Naive B cell (primary cell): ENCODE measurements at regions not wholly inside any gene's neighbourhood (a gene's known extent, or its start where the extent isn't known, plus 50 kb on each side); places are given as distances from the start of the nearest gene placed in this dataset.

ENCODE experiments used
- ATAC-seq, 2 donors: fragments of 150-1000 bp; cut with Tn5 transposase; 2 replicates each; pipeline ENCODE4 v1.10.0; 2021; ENCODE audit warnings: low read depth in 2 of 2, mild to moderate bottlenecking in 2 of 2, moderate library complexity in 2 of 2
- DNase-seq: peaks from one replicate; pipeline ENCODE4 v3.0.0; 2022
- H3K27ac Mint-ChIP-seq, 6 donors: one replicate each; pipeline ENCODE4 v1.8.0; 2020 to 2022; ENCODE audit warnings: mild to moderate bottlenecking in 6 of 6, mixed read lengths in 6 of 6, moderate library complexity in 5 of 6, inconsistent platforms in 2 of 6
- H3K27me3 Mint-ChIP-seq, 3 donors: one replicate each; pipeline ENCODE4 v1.8.0; 2021 to 2022; ENCODE audit warnings: mixed read lengths in 3 of 3, mild to moderate bottlenecking in 1 of 3
- H3K36me3 Mint-ChIP-seq, 2 donors: one replicate each; pipeline ENCODE4 v1.8.0; 2020 to 2022; ENCODE audit warnings: mixed read lengths in 2 of 2, inconsistent platforms in 1 of 2, mild to moderate bottlenecking in 1 of 2
- H3K4me1 Mint-ChIP-seq, 3 donors: one replicate each; pipeline ENCODE4 v1.8.0; 2020 to 2022; ENCODE audit warnings: mixed read lengths in 3 of 3, inconsistent platforms in 1 of 3, mild to moderate bottlenecking in 1 of 3, moderate library complexity in 1 of 3
- H3K4me3 Mint-ChIP-seq, 8 donors: one replicate each; pipeline ENCODE4 v1.8.0; 2020 to 2022; ENCODE audit warnings: mild to moderate bottlenecking in 8 of 8, mixed read lengths in 8 of 8, moderate library complexity in 8 of 8, inconsistent platforms in 2 of 8
- H3K9me3 Mint-ChIP-seq, 7 donors: one replicate each; pipeline ENCODE4 v1.8.0; 2020 to 2022; ENCODE audit warnings: mixed read lengths in 7 of 7, mild to moderate bottlenecking in 5 of 7, inconsistent platforms in 2 of 7, moderate library complexity in 1 of 7

GRCh38 chr15:36465304-36465703 is 114.1 kb upstream of the CDIN1 start:
- H3K4me1 Mint-ChIP-seq = no peaks in the 10 kb centered on the region
- no peaks in the 10 kb centered on the region for H3K36me3 Mint-ChIP-seq
- ATAC-seq = no peak
- no peak overlapping the region for H3K4me3 Mint-ChIP-seq
- no peak for DNase-seq
- no peak overlapping the region for H3K27ac Mint-ChIP-seq
- no peaks in the 10 kb centered on the region for H3K27me3 Mint-ChIP-seq
- peaks cover 0 to 22% (median 8%) of the 10 kb centered on the region in 7 donors for H3K9me3 Mint-ChIP-seq

GRCh38 chr15:36468746-36469145 is 110.7 kb upstream of the CDIN1 start:
- Mint-ChIP-seq H3K4me1 (no peaks in the 10 kb centered on the region), H3K27me3 (no peaks in the 10 kb centered on the region), H3K4me3 (no peak overlapping the region), H3K9me3 (peaks cover 0 to 5% (median 0%) of the 10 kb centered on the region in 7 donors), H3K27ac (no peak overlapping the region), H3K36me3 (no peaks in the 10 kb centered on the region)
- no peak for DNase-seq
- ATAC-seq = no peak

- ATAC-seq (no peak), DNase-seq (no peak)
- H3K27ac Mint-ChIP-seq = no peak overlapping the region
- no peaks in the 10 kb centered on the region for H3K4me1 Mint-ChIP-seq
- no peak overlapping the region for H3K4me3 Mint-ChIP-seq
- H3K36me3 Mint-ChIP-seq = no peaks in the 10 kb centered on the region
- peaks cover 0 to 4% (median 0%) of the 10 kb centered on the region in 7 donors for H3K9me3 Mint-ChIP-seq
- H3K27me3 Mint-ChIP-seq = no peaks in the 10 kb centered on the region
Observed at GRCh38 chr15:36469311-36469966, 110.0 kb upstream of the CDIN1 start.

GRCh38 chr15:36472672-36473071 is 106.8 kb upstream of the CDIN1 start:
- Mint-ChIP-seq H3K4me3 (no peak overlapping the region), H3K4me1 (no peaks in the 10 kb centered on the region), H3K36me3 (no peaks in the 10 kb centered on the region), H3K9me3 (peaks cover 0 to 3% (median 0%) of the 10 kb centered on the region in 7 donors), H3K27ac (no peak overlapping the region), H3K27me3 (no peaks in the 10 kb centered on the region)
- ATAC-seq = no peak
- DNase-seq = no peak

GRCh38 chr15:36478561-36478960 is 100.9 kb upstream of the CDIN1 start:
- Mint-ChIP-seq H3K9me3 (peaks cover 0 to 6% (median 2%) of the 10 kb centered on the region in 7 donors), H3K27me3 (no peaks in the 10 kb centered on the region), H3K36me3 (no peaks in the 10 kb centered on the region), H3K4me3 (no peak overlapping the region), H3K4me1 (no peaks in the 10 kb centered on the region), H3K27ac (no peak overlapping the region)
- DNase-seq = no peak
- no peak for ATAC-seq

- H3K4me1 Mint-ChIP-seq = no peaks in the 10 kb centered on the region
- H3K27ac Mint-ChIP-seq = no peak overlapping the region
- H3K36me3 Mint-ChIP-seq = no peaks in the 10 kb centered on the region
- no peak for ATAC-seq
- no peak overlapping the region for H3K4me3 Mint-ChIP-seq
- H3K9me3 Mint-ChIP-seq = peaks cover 0 to 6% (median 2%) of the 10 kb centered on the region in 7 donors
- H3K27me3 Mint-ChIP-seq = no peaks in the 10 kb centered on the region
- DNase-seq = no peak
Observed at GRCh38 chr15:36479200-36479896, 100.1 kb upstream of the CDIN1 start.

GRCh38 chr15:36481156-36481555 is 98.3 kb upstream of the CDIN1 start:
- Mint-ChIP-seq H3K9me3 (peaks cover 0 to 6% (median 0%) of the 10 kb centered on the region in 7 donors), H3K27me3 (peaks cover 0 to 4% (median 0%) of the 10 kb centered on the region in 3 donors), H3K4me1 (no peaks in the 10 kb centered on the region), H3K4me3 (no peak overlapping the region), H3K36me3 (no peaks in the 10 kb centered on the region), H3K27ac (no peak overlapping the region)
- ATAC-seq = no peak
- DNase-seq = no peak

GRCh38 chr15:36483409-36483808 is 96.0 kb upstream of the CDIN1 start:
- DNase-seq (no peak), ATAC-seq (no peak)
- Mint-ChIP-seq H3K27me3 (peaks cover 0 to 4% (median 0%) of the 10 kb centered on the region in 3 donors), H3K4me1 (no peaks in the 10 kb centered on the region), H3K4me3 (no peak overlapping the region), H3K9me3 (peaks cover 0 to 6% (median 0%) of the 10 kb centered on the region in 7 donors), H3K27ac (no peak overlapping the region), H3K36me3 (no peaks in the 10 kb centered on the region)

- DNase-seq (no peak), ATAC-seq (no peak)
- Mint-ChIP-seq H3K4me1 (no peaks in the 10 kb centered on the region), H3K27me3 (peaks cover 0 to 4% (median 0%) of the 10 kb centered on the region in 3 donors), H3K4me3 (no peak overlapping the region), H3K27ac (no peak overlapping the region), H3K36me3 (no peaks in the 10 kb centered on the region), H3K9me3 (peaks cover 0 to 6% (median 0%) of the 10 kb centered on the region in 7 donors)
Observed at GRCh38 chr15:36484038-36484778, 95.2 kb upstream of the CDIN1 start.

- DNase-seq = no peak
- no peak overlapping the region for H3K4me3 Mint-ChIP-seq
- no peak for ATAC-seq
- H3K27me3 Mint-ChIP-seq = peaks cover 0 to 6% (median 0%) of the 10 kb centered on the region in 3 donors
- H3K36me3 Mint-ChIP-seq = no peaks in the 10 kb centered on the region
- H3K27ac Mint-ChIP-seq = no peak overlapping the region
- no peaks in the 10 kb centered on the region for H3K9me3 Mint-ChIP-seq
- no peaks in the 10 kb centered on the region for H3K4me1 Mint-ChIP-seq
Observed at GRCh38 chr15:36491912-36492311, 87.5 kb upstream of the CDIN1 start.

GRCh38 chr15:36495456-36495991 is 83.9 kb upstream of the CDIN1 start:
- H3K27me3 Mint-ChIP-seq = peaks cover 0 to 6% (median 0%) of the 10 kb centered on the region in 3 donors
- H3K9me3 Mint-ChIP-seq = no peaks in the 10 kb centered on the region
- no peak for DNase-seq
- no peaks in the 10 kb centered on the region for H3K4me1 Mint-ChIP-seq
- no peak overlapping the region for H3K4me3 Mint-ChIP-seq
- no peaks in the 10 kb centered on the region for H3K36me3 Mint-ChIP-seq
- no peak for ATAC-seq
- no peak overlapping the region for H3K27ac Mint-ChIP-seq

GRCh38 chr15:36497901-36498300 is 81.5 kb upstream of the CDIN1 start:
- ATAC-seq = no peak

GRCh38 chr15:36498401-36498800 is 81.0 kb upstream of the CDIN1 start:
- ATAC-seq (no peak), DNase-seq (no peak)
- Mint-ChIP-seq H3K9me3 (no peaks in the 10 kb centered on the region), H3K4me3 (no peak overlapping the region), H3K36me3 (no peaks in the 10 kb centered on the region), H3K27me3 (peaks cover 0 to 12% (median 6%) of the 10 kb centered on the region in 3 donors), H3K4me1 (no peaks in the 10 kb centered on the region), H3K27ac (no peak overlapping the region)

More at GRCh38 chr15:36497901-36498300, 81.5 kb upstream of the CDIN1 start:
- Mint-ChIP-seq H3K36me3 (no peaks in the 10 kb centered on the region), H3K27me3 (peaks cover 0 to 7% (median 6%) of the 10 kb centered on the region in 3 donors), H3K9me3 (no peaks in the 10 kb centered on the region), H3K4me3 (no peak overlapping the region), H3K27ac (no peak overlapping the region), H3K4me1 (no peaks in the 10 kb centered on the region)
- no peak for DNase-seq
